Nephron progenitor cell (in vitro differentiated cells): ENCODE measurements at regions not wholly inside any gene's neighbourhood (a gene's known extent, or its start where the extent isn't known, plus 50 kb on each side); places are given as distances from the start of the nearest gene placed in this dataset.

Source experiments
- DNase-seq: peaks from one replicate; pipeline ENCODE4 v3.0.0; 2021
- H3K27ac Mint-ChIP-seq: 2 replicates; pipeline ENCODE4 v1.8.0; 2021; ENCODE audit warnings: mild to moderate bottlenecking, moderate library complexity, mixed read lengths
- H3K27me3 Mint-ChIP-seq: 2 replicates; pipeline ENCODE4 v1.8.0; 2021; ENCODE audit warnings: mild to moderate bottlenecking, low read depth, mixed read lengths; ENCODE audit not compliant: poor library complexity
- H3K36me3 Mint-ChIP-seq: 2 replicates; pipeline ENCODE4 v1.8.0; 2021; ENCODE audit warnings: low read depth, mixed read lengths
- H3K4me1 Mint-ChIP-seq: 2 replicates; pipeline ENCODE4 v1.8.0; 2021; ENCODE audit warnings: mixed read lengths
- H3K4me3 Mint-ChIP-seq: 2 replicates; pipeline ENCODE4 v1.8.0; 2021; ENCODE audit warnings: mild to moderate bottlenecking, moderate library complexity, mixed read lengths
- H3K9me3 Mint-ChIP-seq: 2 replicates; pipeline ENCODE4 v1.8.0; 2021; ENCODE audit warnings: mild to moderate bottlenecking, moderate library complexity, mixed read lengths
- CTCF ChIP-seq: fragments of 200-600 bp; sonication (generic); IDR thresholded peaks from 2 replicates; pipeline ENCODE4 v1.5.0; 2021; ENCODE audit warnings: antibody characterized with exemption

DNA sequence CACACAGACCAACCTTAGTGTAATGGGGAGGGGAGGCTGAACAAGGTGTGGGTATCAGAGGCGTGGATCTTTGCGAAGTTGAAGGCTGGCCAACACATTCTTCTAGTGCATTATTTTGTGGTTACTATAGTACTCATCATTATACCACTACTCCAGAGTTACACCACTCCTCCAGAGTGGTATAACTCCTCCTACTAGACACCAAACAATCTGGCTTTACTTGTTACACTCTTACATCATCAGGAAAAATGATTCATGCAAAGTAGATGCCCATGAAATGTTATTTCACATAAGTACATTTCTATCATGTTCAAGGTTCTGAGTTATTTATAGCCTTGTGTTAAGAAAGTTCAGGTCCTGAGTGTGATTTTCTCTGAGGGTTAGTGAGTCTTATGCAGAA, 443.1 kb upstream of the OPRM1 start:
- no peak for DNase-seq
- Mint-ChIP-seq H3K36me3 (no peaks in the 10 kb centered on the region), H3K4me3 (no peak overlapping the region), H3K4me1 (peaks cover 7% of the 10 kb centered on the region), H3K27me3 (no peaks in the 10 kb centered on the region), H3K27ac (no peak overlapping the region), H3K9me3 (no peaks in the 10 kb centered on the region)
- TF ChIP-seq CTCF, result no peak

GRCh38 chr6:153594871-153595270, 444.2 kb upstream of the OPRM1 start:
- no peak overlapping the region for H3K27ac Mint-ChIP-seq
- no peaks in the 10 kb centered on the region for H3K27me3 Mint-ChIP-seq
- H3K36me3 Mint-ChIP-seq, result no peaks in the 10 kb centered on the region
- peaks cover 7% of the 10 kb centered on the region for H3K4me1 Mint-ChIP-seq
- no peaks in the 10 kb centered on the region for H3K9me3 Mint-ChIP-seq
- H3K4me3 Mint-ChIP-seq, result no peak overlapping the region
- no peak for DNase-seq
- no peak for TF ChIP-seq CTCF

DNA sequence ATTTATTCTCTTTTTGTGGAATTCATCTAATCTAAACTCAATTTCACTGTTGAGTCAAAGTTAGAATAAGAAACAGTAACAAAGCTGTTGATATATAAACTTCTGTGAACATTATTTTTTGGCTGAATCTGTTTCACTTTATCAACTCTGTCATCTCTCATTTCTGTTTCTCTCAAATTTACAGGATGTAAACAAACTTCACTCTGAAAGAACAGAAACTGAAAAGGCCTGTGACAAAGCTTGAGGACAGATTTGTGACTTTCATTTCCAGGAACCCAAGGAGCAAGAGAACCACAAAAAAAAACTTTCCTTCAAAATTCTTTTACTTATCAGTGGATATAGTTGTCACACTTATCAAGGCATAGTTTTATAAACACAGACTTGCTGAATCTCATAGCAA, 447.9 kb upstream of the OPRM1 start:
- TF ChIP-seq CTCF, result no peak
- H3K27me3 Mint-ChIP-seq, result no peaks in the 10 kb centered on the region
- H3K36me3 Mint-ChIP-seq, result no peaks in the 10 kb centered on the region
- no peak overlapping the region for H3K27ac Mint-ChIP-seq
- no peak for DNase-seq
- H3K4me3 Mint-ChIP-seq, result no peak overlapping the region
- no peaks in the 10 kb centered on the region for H3K9me3 Mint-ChIP-seq
- peaks cover 7% of the 10 kb centered on the region for H3K4me1 Mint-ChIP-seq

DNA sequence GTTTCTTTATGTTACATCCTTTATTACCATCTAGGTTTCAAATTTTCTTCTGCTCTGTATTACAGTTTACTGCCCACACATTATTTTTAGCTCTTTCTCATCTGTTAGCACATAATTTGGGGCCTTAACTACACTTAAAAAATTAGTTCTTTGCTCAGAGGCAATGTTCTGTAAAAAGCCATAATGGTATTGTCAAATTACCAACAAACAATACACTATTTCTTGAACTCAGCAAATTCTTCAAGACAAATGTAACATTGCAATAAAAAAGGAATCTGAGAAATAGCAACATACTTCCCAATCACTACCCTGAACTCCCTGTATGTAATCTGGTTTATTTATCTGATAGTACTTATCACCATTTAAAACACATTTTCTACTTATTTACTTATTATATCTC, 448.6 kb upstream of the OPRM1 start:
- DNase-seq, result no peak
- H3K27ac Mint-ChIP-seq, result no peak overlapping the region
- no peaks in the 10 kb centered on the region for H3K9me3 Mint-ChIP-seq
- no peak for TF ChIP-seq CTCF
- H3K36me3 Mint-ChIP-seq, result no peaks in the 10 kb centered on the region
- H3K4me3 Mint-ChIP-seq, result no peak overlapping the region
- H3K27me3 Mint-ChIP-seq, result no peaks in the 10 kb centered on the region
- H3K4me1 Mint-ChIP-seq, result peaks cover 7% of the 10 kb centered on the region

DNA sequence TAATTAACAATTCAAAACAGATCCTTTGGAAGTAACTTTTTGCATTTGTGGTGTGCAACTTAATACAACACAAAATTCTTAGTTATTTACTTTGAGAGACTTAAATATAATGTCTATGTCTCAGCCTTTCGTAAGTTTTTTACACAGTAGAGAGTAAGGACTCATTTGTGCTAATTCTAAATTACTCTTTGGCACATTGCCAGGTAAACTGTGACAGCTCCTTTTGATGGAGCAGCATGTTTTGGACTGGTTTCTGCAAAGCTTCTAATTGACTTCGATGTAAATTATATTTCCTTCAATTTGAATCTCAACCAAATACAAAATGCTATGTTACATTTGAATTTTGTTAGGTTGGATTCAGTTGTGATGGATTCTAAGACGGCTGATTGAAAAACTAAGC, 450.7 kb upstream of the OPRM1 start:
- no peaks in the 10 kb centered on the region for H3K36me3 Mint-ChIP-seq
- no peaks in the 10 kb centered on the region for H3K4me1 Mint-ChIP-seq
- no peak overlapping the region for H3K4me3 Mint-ChIP-seq
- TF ChIP-seq CTCF, result no peak
- no peaks in the 10 kb centered on the region for H3K27me3 Mint-ChIP-seq
- H3K9me3 Mint-ChIP-seq, result no peaks in the 10 kb centered on the region
- H3K27ac Mint-ChIP-seq, result no peak overlapping the region
- DNase-seq, result no peak

DNA sequence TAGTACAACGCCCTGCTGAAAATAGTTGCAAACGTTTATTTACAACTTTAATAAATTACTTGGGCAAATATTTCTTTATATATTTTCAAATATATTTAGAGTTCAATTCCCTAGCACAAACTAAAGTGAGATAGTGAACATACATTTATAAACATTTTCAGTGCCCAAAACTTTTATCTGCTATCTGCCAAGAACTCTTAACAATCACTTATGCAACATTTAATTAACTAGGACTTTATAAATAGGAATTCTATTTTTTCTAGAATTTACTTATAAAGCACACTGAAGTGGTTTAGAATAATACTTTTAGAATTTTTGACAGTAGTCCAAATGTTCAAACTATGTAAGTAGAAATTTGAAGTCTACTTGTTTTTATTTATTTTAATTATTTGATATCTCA, 452.6 kb upstream of the RGS17 start:
- no peak for TF ChIP-seq CTCF
- Mint-ChIP-seq H3K4me1 (no peaks in the 10 kb centered on the region), H3K4me3 (no peak overlapping the region), H3K36me3 (no peaks in the 10 kb centered on the region), H3K27ac (no peak overlapping the region), H3K9me3 (no peaks in the 10 kb centered on the region), H3K27me3 (no peaks in the 10 kb centered on the region)
- no peak for DNase-seq
